Upper lobe of left lung (tissue), 4 donors: ENCODE measurements at regions not wholly inside any gene's neighbourhood (a gene's known extent, or its start where the extent isn't known, plus 50 kb on each side); places are given as distances from the start of the nearest gene placed in this dataset.

Source experiments
- CTCF ChIP-seq, 6 experiments: fragments of 450-650 bp in 4 of 6; fragments of 200-600 bp in 2 of 6; sonication (generic) in 2 of 6; IDR thresholded peaks; one replicate each; pipeline ENCODE4 v1.5.1; 2016 to 2019; ENCODE audit warnings: antibody characterized with exemption in 6 of 6
- POLR2A ChIP-seq, 4 donors: fragments of 450-650 bp; IDR thresholded peaks; one replicate each; pipeline ENCODE4 v1.5.1; 2016 to 2017; ENCODE audit warnings: antibody characterized with exemption in 4 of 4, mild to moderate bottlenecking in 2 of 4
- POLR2AphosphoS5 ChIP-seq, 2 donors: sonication (generic); formaldehyde crosslinking; IDR thresholded peaks; one replicate each; pipeline ENCODE4 v1.5.1; 2017; ENCODE audit warnings: antibody characterized with exemption in 2 of 2

GRCh38 chr22:48694296-48694883 is 1133.3 kb downstream of the BRD1 start:
- TF ChIP-seq CTCF (IDR thresholded peaks at IDR 0.05) (no peak), POLR2A (IDR thresholded peaks at IDR 0.05) (no peak), POLR2AphosphoS5 (IDR thresholded peaks at IDR 0.05) (no peak)
